Activated CD8-positive, alpha-beta T cell treated with anti-CD3 and anti-CD28 coated beads for 36 hours (primary cell): ENCODE measurements at regions not wholly inside any gene's neighbourhood (a gene's known extent, or its start where the extent isn't known, plus 50 kb on each side); places are given as distances from the start of the nearest gene placed in this dataset.
A peak's percentile ranks its signal among the peaks of the same experiment; 100 is the strongest.

Experiments used
- ATAC-seq: fragments of 200-7000 bp; cut with Tn5 transposase; one replicate; pipeline ENCODE4 v1.10.0; 2021; ENCODE audit warnings: mild to moderate bottlenecking, moderate library complexity
- CTCF ChIA-PET: fragments of 350-600 bp; sonication (Branson Sonifier 250); formaldehyde crosslinking; loops from one replicate; lab custom pipeline; 2021; ENCODE audit warnings: antibody characterized with exemption; lab: Charles Lee
- POLR2A ChIA-PET: fragments of 350-600 bp; sonication (Branson Sonifier 250); formaldehyde crosslinking; loops from one replicate; lab custom pipeline; 2021; ENCODE audit warnings: antibody characterized with exemption; lab: Charles Lee
- DNase-seq: peaks from one replicate; pipeline ENCODE4 v3.0.0-alpha.2; 2020
- H3K27ac Mint-ChIP-seq: one replicate; pipeline ENCODE4 v1.8.0; 2021; ENCODE audit warnings: mild to moderate bottlenecking, mixed read lengths
- H3K27me3 Mint-ChIP-seq: one replicate; pipeline ENCODE4 v1.8.0; 2021; ENCODE audit warnings: mixed read lengths
- H3K36me3 Mint-ChIP-seq: one replicate; pipeline ENCODE4 v1.8.0; 2021; ENCODE audit warnings: low read depth, mixed read lengths
- H3K4me1 Mint-ChIP-seq: one replicate; pipeline ENCODE4 v1.8.0; 2021; ENCODE audit warnings: low read depth, mixed read lengths
- H3K4me3 Mint-ChIP-seq: one replicate; pipeline ENCODE4 v1.8.0; 2021; ENCODE audit warnings: mild to moderate bottlenecking, moderate library complexity, mixed read lengths
- H3K9me3 Mint-ChIP-seq: one replicate; pipeline ENCODE4 v1.8.0; 2021; ENCODE audit warnings: mixed read lengths
- CTCF ChIP-seq: fragments of 200-600 bp; IDR thresholded peaks from one replicate; pipeline ENCODE4 v1.8.0; 2022; ENCODE audit warnings: antibody characterized with exemption, mild to moderate bottlenecking
- intact Hi-C: fragments of 100-400 bp; cut with micrococcal nuclease; formaldehyde crosslinking; loops from one replicate; pipeline ENCODE4 v1.10.0; 2022

DNA sequence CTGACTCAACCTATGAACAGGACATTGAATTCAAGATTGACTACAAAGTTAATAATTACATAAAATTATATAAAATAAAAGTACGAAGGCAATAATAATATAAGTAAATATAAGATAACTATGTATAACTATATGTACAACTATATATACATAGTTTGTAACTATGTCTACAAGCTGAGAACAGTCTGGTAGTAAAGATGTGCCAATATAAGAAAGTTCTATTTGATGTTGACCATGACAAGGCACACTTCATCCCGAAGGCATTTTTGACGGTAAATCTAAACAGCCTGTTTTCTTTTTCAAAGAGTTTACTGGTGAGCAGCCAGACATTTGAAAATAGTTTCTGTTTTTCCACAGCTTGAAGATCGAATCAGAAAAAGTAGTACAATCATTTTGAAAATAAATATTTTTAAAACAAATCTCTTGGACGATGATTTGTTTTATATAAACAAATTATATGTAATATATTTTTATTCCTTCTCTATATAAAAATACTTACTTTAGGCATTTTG is 112.9 kb downstream of the CEP44 start:
- H3K36me3 Mint-ChIP-seq: peaks cover 2% of the 10 kb centered on the region
- H3K27me3 Mint-ChIP-seq: peaks cover 2% of the 10 kb centered on the region
- ChIA-PET POLR2A (no interaction called here), CTCF (interaction anchor here (0.6 kb wide), 1 partner anchor 125 kb away, joined by 4 read pairs; no protein-coding TSS in a partner anchor)
- no peak for TF ChIP-seq CTCF
- H3K4me3 Mint-ChIP-seq: no peak overlapping the region
- peaks cover 6% of the 10 kb centered on the region for H3K4me1 Mint-ChIP-seq
- no peak for DNase-seq
- intact Hi-C loops: no loop called here
- H3K27ac Mint-ChIP-seq: no peak overlapping the region
- no peaks in the 10 kb centered on the region for H3K9me3 Mint-ChIP-seq
- no peak for ATAC-seq

DNA sequence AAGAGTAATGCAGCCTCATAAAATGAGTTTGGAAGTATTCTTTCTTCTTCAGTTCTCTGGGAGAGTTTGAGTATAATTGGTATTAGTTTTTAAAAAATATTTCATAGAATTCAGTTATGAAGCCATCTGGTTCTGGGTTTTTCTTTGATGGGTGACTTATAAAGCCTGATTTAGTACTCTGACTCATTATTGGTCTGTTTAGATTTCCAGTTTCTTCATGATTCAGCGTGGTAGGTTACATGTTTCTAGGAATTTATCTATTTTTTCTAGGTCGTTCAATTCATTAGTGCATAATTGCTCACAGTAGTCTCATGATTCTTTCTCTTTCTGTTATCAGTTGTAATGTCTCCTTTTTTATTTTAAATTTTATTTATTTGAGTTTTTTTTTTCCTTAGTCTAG is 111.2 kb downstream of the CEP44 start:
- CTCF ChIA-PET: no interaction called here
- Mint-ChIP-seq H3K4me1 (peaks cover 6% of the 10 kb centered on the region), H3K27ac (peak overlapping the region; percentile 16), H3K27me3 (peaks cover 2% of the 10 kb centered on the region), H3K9me3 (no peaks in the 10 kb centered on the region), H3K36me3 (peaks cover 2% of the 10 kb centered on the region), H3K4me3 (peak overlapping the region; percentile 10)
- no peak for TF ChIP-seq CTCF
- ATAC-seq: peak; percentile 56
- DNase-seq: no peak
- POLR2A ChIA-PET: no interaction called here
- intact Hi-C loops: no loop called here

- no peak for TF ChIP-seq CTCF
- intact Hi-C loops: no loop called here
- no peak overlapping the region for H3K4me3 Mint-ChIP-seq
- ATAC-seq (no peak), DNase-seq (no peak)
- H3K4me1 Mint-ChIP-seq: no peaks in the 10 kb centered on the region
- ChIA-PET CTCF (no interaction called here), POLR2A (no interaction called here)
- no peaks in the 10 kb centered on the region for H3K36me3 Mint-ChIP-seq
- no peaks in the 10 kb centered on the region for H3K9me3 Mint-ChIP-seq
- no peak overlapping the region for H3K27ac Mint-ChIP-seq
- peaks cover 2% of the 10 kb centered on the region for H3K27me3 Mint-ChIP-seq
Measured at GRCh38 chr4:174389439-174389838, 105.7 kb downstream of the CEP44 start.

DNA sequence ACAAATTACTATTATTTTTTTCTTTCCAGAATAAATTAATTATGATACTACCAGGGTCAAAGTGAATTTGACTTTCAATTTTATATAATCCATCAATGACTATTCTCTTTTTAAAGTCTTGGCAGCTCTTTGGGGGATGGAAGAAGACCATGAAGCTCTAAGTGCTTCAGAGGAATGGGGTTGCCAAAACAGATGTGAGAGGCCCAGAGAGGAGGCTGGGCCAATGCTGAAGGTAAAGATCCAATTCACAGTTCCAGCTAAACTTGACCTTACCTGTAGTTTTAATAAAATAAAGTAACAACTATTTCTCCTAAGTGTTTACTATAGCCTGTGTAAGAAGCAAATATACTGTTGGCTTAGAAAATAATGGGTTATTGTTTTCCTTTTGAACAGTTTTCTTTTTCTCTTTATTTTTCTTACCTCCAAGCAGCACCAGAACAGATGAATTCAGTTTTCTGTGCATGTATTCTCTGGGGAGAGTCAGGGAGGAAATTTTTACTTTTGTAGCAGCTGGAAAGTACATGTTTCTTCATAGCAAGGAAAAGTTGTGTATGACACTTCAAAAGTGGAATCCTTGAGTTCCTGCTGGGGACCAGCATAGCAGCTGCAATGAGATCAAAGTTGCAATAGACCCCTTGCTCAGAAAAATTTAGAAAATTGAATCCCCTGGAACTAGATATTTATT is 104.9 kb downstream of the CEP44 start:
- H3K36me3 Mint-ChIP-seq: no peaks in the 10 kb centered on the region
- intact Hi-C loops: no loop called here

More for the DNA sequence above, 104.9 kb downstream of the CEP44 start:
- DNase-seq (no peak), ATAC-seq (no peak)
- Mint-ChIP-seq H3K4me3 (no peak overlapping the region), H3K27ac (no peak overlapping the region), H3K9me3 (no peaks in the 10 kb centered on the region), H3K27me3 (peaks cover 2% of the 10 kb centered on the region), H3K4me1 (no peaks in the 10 kb centered on the region)
- ChIA-PET POLR2A (no interaction called here), CTCF (no interaction called here)
- no peak for TF ChIP-seq CTCF
